HT-29 (cell line): ENCODE measurements at regions not wholly inside any gene's neighbourhood (a gene's known extent, or its start where the extent isn't known, plus 50 kb on each side); places are given as distances from the start of the nearest gene placed in this dataset.
A peak's percentile ranks its signal among the peaks of the same experiment; 100 is the strongest.

ENCODE experiments used
- DNase-seq: peaks from one replicate; pipeline ENCODE4 v3.0.0-alpha.2; 2015; ENCODE audit warnings: low spot score

- no peak for DNase-seq
Measured at GRCh38 chr4:139611391-139611790, 54.2 kb upstream of the MGST2 start.

- DNase-seq: no peak
Measured at GRCh38 chr4:139609647-139610046, 53.6 kb upstream of the SETD7 start.

- no peak for DNase-seq
Measured at GRCh38 chr4:139607502-139608060, 51.6 kb upstream of the SETD7 start.

- peak; percentile 25 for DNase-seq
Measured at GRCh38 chr4:139606579-139607501, 50.8 kb upstream of the SETD7 start.

GRCh38 chr4:139606103-139606502 lies 50.1 kb upstream of the SETD7 start:
- no peak for DNase-seq
